ENCODE measurements at regions not wholly inside any gene's neighbourhood (a gene's known extent, or its start where the extent isn't known, plus 50 kb on each side); places are given as distances from the start of the nearest gene placed in this dataset.
A peak's percentile ranks its signal among the peaks of the same experiment; 100 is the strongest.
"Not testable (repeated sequence)": the region's sequence is repeated elsewhere in the genome, so short reads cannot be mapped to it uniquely, and the experiment has no call there.

DNA sequence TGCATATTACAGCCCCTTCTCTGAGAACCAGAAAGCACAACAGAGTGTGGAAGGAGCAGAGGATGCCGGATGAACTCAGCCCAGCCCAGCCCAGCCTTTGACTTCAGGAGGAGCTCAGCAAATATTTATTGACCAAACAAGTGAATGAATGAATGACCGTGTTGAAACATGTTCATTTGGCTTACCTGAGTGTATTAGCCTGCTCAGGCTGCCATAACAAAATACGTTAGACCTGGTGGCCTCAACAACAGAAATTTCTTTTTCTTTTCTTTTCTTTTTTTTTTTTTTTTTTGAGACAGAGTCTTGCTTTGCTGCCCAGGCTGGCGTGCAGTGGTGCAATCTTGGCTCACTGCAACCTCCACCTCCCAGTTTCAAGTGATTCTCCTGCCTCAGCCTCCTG, 164.7 kb downstream of the RGS9 start:
- not testable (repeated sequence) for ATAC-seq

DNA sequence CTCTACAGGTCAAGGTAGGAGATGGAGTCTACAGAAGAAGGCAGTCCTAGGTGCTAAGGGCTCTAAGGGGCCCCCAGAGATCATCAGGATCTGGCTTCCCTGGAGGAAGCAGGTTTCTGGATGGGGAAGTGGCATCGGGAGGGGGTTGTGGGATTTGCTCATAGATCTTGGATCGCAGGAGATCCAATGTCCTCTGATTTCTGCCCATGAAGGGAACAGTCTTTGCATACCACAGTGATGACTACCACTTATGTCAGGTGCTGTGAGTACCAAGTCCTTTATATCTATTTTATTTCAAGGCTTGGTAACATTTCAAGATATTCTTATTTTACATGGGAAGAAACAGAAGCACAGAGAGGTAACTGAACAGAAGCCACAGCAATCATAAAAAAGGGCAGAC, 164.0 kb downstream of the RGS9 start:
- no peak for ATAC-seq

DNA sequence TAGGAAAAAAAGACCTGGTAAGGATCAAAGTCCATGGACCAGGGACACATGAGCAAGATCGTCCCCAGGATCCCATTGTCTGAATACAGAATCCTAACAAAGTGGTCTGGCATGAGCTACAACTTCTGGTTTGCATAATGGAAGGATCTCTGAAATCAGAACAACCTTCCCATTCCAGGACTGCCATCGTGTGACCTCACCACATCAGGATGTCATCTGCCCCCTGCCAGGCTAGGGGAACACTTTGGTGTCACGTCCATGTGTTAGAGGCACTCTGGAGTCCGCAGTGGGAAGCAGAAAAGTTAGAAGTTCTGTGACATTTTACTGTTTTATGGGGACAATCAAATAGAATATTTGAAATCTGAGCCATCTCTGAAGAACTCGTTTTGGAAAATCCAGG, 160.7 kb downstream of the RGS9 start:
- no peak for ATAC-seq

DNA sequence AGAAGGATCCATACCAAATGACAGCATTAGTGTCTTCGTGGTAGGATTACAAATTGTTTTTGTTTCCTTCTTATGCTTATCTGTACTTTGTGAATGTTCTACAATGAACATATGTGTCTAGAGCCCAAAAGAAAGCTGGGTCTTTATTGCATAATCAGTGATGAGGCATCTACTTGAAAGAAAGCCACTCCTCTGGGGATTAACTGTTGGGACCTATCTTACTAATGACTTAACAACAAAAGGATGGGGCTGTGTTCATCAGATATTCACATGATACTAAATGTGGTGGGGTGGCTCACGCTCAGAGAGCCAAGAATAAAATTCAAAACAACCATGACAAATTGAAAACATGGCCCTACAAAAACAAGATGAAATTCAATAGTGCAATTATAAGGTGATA, 160.2 kb downstream of the RGS9 start:
- ATAC-seq, result no peak

DNA sequence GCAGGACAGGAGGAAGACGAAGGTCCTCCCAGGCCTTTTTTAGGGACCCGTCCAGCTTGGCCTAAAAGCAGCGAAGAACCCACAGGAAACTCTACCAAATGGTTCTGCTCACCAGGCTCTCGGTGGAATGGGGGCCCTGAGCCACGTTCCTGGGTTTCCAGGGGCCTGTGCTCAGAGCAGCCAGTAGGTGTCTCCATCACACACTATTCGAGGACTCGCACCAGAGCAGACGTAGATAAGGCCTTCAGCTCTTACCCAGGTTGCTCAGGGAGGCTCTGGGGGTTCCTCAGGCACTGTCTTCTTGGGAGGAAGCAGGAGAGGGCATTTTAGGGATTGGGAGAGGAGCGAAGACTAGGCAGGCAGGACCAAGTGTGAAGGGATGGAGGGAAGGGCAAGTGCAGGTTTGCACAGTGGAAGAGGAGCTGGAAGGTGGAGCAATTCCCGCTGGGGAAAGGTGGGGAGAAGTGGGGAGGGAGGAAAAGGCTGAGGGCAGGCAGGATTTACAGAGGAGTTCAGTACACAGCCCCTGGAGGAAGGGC, 157.1 kb downstream of the RGS9 start:
- ATAC-seq, result peak; percentile 51 to 74

DNA sequence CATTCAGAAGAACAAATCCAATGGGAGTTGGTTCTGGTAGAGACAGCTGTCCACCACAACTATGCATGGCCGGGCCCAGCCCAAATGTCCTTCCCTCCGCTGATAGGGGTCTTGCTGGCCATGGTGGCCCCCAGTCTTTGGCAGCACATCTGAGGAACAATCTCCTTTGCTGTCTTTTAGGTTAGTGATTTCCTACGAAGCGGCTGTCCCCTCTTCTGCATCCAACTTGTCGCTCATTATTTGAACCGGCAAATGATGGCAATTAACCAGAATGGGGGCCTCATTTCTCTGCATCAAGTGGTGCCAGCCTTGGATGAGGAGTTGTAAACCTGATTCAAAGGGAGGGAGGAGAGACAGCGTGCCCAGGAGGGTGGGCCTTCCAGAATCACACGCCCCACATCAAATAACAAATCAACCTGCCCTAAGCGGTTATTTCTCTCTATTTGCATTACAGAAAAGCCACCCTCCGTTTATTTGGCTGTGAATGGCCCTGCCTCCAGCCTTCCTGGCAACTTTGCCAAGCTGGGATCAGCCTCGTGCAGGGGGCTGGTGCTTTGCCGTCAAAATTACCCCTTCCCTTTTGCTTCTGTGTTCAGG, 156.5 kb downstream of the RGS9 start:
- ATAC-seq, result no peak

DNA sequence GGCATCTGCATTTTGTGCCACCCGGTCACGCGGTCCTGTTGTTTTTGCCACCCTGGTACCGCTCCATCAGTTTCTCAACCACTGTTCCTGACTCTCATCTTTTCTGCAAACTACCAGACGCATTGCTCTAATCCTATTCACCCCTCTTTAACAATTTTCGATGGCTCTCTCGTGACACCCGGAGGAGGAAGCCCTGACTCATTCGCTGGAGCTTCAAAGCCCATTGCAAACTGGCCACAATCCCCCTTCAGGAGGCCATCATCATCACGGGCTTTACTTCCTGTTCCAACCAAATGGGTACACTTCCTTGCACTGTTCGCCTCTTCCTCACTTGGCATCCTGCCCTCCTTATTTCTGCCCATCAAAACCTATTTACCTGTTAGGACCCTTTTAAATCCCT, 155.3 kb downstream of the RGS9 start:
- ATAC-seq, result no peak

DNA sequence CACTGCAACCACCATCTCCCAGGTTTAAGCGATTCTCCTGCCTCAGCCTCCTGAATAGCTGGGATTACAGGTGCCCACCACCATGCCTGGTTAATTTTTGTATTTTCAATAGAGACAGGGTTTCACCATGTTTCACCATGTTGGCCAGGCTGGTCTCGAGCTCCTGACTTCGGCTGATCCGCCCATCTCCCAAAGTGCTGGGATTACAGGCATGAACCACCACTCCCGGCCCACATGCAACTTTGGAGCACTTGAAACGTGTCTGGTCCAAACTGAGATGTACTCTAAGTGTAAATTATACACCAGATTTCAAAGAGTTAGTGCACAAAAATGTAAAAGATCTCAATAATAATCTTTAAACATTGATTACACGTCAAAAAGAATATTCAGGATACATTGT, 154.1 kb downstream of the RGS9 start:
- ATAC-seq, result not testable (repeated sequence)

DNA sequence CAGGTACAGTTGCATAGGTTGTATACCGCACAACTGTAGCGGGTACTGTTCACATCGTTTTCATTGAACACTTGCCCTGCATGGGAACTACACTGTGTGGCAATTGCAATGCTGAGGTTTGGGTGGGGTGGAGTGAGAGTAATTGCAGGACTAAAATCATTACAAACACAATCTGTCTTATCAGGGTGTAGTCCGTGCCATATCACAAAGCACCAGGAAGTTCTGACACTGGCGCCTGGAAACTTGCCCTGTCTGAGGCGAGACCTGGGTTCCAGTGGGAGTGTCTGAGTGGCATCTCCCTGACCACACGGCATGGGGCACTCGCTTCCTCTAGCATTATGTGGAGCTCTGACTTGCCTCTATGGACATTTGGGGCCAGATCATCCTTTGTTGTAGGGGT, 153.4 kb downstream of the RGS9 start:
- ATAC-seq, result no peak

DNA sequence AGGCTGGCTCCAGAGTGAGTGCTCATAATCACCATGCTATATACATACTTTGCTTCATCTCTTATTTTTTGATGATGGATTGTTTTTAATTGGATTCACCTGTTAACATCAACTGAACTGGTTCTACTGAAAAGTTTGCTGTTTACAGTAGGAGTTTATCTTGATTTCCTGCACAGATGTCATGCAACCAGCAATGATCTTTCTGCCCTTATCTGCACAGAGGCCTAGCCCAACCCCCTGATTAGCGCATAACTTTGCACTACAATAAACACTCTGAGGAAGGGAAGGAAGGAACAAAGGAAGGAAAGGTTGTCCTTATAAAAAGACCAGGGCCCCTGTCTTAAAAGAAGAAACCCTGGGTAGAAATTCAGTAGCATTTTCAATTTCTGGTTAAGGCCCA, 152.9 kb downstream of the RGS9 start:
- no peak for ATAC-seq

DNA sequence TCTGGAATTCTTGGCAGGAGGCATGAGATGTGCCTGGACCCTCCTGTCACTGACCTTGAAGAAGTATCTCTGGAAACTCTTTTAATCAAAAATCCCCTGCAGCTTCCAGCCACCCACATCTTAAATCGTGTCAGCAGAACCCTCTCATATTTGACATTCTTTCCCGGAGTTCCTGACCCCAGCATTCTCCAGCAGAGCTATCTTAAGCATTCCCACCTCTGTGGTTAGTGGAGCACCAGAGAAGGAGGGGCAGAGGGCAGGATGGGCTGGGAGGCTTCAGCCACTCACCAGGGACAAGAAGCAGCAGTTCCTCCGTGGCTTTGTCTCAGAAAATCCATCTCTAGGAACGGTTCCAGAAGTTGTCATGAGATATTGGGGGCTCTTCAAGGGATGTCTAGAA, 149.9 kb downstream of the RGS9 start:
- no peak for ATAC-seq

DNA sequence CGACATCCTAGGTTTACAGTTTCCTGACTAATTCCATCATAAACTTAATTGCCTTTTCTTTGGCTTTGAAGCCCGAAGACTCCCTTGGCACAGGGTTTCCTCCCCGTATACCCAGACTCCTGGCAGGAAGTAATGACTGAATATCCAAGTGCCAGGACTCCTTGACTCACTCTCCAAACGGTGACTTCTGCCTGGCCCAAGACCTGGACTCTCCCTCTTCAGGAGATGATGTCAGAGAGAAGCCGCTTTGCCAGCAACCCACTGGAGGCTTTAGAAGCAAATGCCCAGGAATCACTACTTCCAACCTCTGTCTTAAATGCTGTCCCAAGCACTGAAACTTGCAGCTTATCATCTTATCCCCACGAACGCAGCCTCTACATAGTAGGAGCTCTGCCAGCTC, 146.5 kb downstream of the RGS9 start:
- ATAC-seq, result no peak

DNA sequence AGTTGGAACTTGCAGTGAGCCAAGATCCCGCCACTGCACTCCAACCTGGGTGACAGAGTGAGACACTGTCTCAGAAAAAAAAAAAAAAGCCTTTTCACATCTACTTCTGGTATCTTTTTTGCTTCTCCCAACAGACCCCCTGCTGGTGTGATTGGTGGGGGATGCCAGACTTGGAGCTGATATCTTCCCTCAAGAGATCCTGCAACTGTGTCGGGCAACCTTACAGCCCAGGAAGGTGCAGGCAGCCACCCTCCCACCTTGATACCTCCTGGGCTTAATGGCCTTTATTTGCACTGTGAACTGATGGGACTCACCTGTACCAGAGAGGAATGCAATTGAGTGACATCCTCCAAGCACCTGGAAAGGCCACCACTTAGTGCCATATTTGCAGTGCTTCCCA, 142.3 kb downstream of the RGS9 start:
- ATAC-seq, result no peak

DNA sequence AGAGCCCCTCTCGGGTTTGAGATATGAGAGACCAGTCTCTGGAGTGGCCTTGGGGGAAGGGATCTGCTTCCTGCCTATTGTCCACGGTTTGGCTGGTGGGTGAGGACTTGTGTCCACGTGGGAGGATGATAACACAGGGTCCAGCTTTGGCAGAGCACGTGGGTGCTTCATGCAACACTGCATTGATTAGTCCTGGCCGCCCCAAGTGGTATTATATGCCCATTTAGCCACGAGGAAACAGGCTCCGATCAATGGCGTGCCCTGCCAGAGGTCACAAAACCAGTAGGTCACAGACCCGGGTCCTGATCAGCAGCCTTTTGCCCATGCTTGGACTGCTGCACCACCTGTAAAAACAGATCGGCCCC, 141.6 kb downstream of the RGS9 start:
- no peak for ATAC-seq

DNA sequence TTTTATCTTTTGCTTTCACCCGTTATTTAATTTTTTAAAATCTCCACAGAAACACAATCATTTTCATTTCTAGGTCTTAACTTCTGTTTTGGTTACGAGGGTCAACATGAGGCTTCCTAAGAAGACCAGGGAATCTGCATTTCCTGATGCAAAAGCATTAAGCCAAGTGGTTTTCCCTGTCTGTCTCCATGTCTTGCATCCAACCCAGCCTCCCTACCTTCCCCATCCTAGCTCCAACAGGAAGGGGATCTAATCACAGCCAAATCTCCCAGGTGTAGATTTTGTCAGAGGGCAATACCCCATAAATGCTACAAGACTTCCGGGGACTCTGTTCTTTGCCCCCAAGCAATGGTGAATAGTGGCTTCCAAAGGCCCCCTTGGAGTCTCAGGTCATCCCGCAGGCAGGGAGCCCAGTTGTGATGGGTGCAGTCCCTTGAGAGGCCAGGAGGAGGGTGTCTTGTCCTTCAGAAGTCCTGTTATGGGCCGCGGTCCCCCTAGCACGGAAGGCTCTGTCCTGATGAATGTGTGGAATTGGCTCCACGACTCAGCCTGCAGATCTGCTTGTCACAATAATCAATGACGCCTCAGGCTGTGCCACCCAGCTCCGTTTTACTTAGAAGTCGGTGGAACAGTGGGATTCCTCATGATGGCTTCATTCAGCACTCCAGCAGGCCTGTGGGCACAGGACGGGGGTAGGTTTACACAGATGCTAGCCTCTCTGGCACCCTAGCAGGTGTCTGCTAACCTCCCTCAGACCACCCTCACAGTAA, 141.1 kb downstream of the RGS9 start:
- no peak for ATAC-seq

DNA sequence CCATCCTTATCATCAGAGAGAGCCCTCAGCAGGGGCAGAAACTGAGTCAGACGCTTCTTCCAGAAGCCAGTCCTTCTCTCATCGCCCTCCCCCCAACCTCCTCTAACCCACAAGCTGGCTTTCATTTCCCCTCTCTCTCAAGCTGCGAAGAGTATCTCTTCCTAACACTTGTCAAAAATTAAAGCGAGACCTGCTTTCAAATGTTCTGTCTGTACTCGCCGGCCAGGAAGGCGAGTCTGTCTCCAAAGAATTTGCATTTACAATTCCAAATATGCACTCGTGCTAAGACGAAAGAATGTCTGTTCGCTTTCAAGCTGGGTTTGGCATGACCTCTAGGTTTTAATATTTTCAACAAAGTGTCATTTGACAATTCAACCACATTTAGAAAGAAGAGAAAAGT, 140.4 kb downstream of the RGS9 start:
- no peak for ATAC-seq
